HG02852 (cell line): ENCODE measurements at regions not wholly inside any gene's neighbourhood (a gene's known extent, or its start where the extent isn't known, plus 50 kb on each side); places are given as distances from the start of the nearest gene placed in this dataset.

ENCODE experiments used
- ATAC-seq: cut with Tn5 transposase; IDR thresholded peaks from one replicate; pipeline ENCODE4 v1.9.1; 2021; ENCODE audit warnings: mild to moderate bottlenecking, moderate library complexity; ENCODE audit not compliant: unreplicated experiment

- no peak for ATAC-seq
Measured at GRCh38 chr10:78894841-78895195, 173.9 kb upstream of the ZMIZ1 start.

GRCh38 chr10:78895469-78895868, 173.3 kb upstream of the ZMIZ1 start:
- ATAC-seq = no peak

GRCh38 chr10:78896159-78896928, 172.4 kb upstream of the ZMIZ1 start:
- no peak for ATAC-seq

GRCh38 chr10:78898341-78899097, 170.2 kb upstream of the ZMIZ1 start:
- ATAC-seq = no peak

GRCh38 chr10:78899098-78899754, 169.5 kb upstream of the ZMIZ1 start:
- ATAC-seq = no peak

- no peak for ATAC-seq
Measured at GRCh38 chr10:78899996-78900714, 168.6 kb upstream of the ZMIZ1 start.

GRCh38 chr10:78900715-78901430, 167.9 kb upstream of the ZMIZ1 start:
- ATAC-seq = no peak

- no peak for ATAC-seq
Measured at GRCh38 chr10:78901694-78902093, 167.1 kb upstream of the ZMIZ1 start.

GRCh38 chr10:78902815-78903214, 166.0 kb upstream of the ZMIZ1 start:
- ATAC-seq = no peak

- ATAC-seq = no peak
Measured at GRCh38 chr10:78903341-78903940, 165.3 kb upstream of the ZMIZ1 start.

- no peak for ATAC-seq
Measured at GRCh38 chr10:78904196-78904595, 164.6 kb upstream of the ZMIZ1 start.

GRCh38 chr10:78905015-78905956, 163.5 kb upstream of the ZMIZ1 start:
- no peak for ATAC-seq

- no peak for ATAC-seq
Measured at GRCh38 chr10:78905957-78906308, 162.8 kb upstream of the ZMIZ1 start.

- no peak for ATAC-seq
Measured at GRCh38 chr10:78906734-78907390, 161.9 kb upstream of the ZMIZ1 start.

GRCh38 chr10:78907551-78908211, 161.1 kb upstream of the ZMIZ1 start:
- ATAC-seq = no peak

GRCh38 chr10:78909221-78909620, 159.5 kb upstream of the ZMIZ1 start:
- no peak for ATAC-seq

GRCh38 chr10:78910021-78910420, 158.7 kb upstream of the ZMIZ1 start:
- no peak for ATAC-seq

GRCh38 chr10:78910476-78910875, 158.3 kb upstream of the ZMIZ1 start:
- no peak for ATAC-seq
